Kasumi-1 (cell line): ENCODE measurements at regions not wholly inside any gene's neighbourhood (a gene's known extent, or its start where the extent isn't known, plus 50 kb on each side); places are given as distances from the start of the nearest gene placed in this dataset.
"Not testable (repeated sequence)": the region's sequence is repeated elsewhere in the genome, so short reads cannot be mapped to it uniquely, and the experiment has no call there.

Source experiments
- DNase-seq, 2 experiments: peaks; one replicate each; lab custom pipeline; 2025; lab: John Stamatoyannopoulos, UW

DNA sequence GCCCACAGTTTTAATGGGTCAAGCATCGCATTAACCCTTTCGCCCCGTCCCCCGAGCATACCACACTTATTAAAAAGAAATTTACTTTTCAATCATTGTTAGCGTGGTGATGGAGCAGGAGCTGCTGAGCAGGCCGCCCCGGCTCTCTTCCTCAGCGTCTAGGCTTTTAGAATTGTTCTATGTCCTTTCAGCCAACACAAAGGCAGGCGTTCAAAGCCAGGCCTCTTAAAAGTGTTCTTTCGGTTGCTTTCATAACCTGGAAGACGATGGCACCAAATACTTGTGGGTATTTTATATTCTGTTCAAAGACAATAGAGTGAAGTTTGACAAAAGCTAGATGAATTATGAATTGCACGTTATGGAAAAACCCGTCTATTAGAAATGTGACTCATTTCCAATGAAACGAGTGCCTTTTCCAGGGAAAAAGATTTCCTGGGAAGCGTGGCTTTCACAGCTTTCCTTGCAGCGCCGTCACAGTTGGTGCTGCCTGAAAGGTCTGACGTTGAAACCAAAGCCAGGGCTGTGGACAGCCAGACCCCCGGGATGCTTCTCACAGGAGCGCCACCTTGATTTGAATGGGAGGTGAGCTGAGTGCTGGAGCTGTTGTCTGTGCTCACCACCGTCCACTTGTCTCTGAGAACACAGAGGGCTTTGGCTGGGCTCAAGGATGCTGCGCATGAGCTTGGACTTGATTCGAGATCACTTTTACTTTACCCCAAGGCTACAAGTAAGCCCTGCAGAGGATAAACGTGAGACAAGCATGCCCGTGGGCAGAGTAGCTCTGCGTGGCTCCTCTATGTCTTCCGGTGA is 78.8 kb downstream of the SOX1 start:
- DNase-seq: no peak

DNA sequence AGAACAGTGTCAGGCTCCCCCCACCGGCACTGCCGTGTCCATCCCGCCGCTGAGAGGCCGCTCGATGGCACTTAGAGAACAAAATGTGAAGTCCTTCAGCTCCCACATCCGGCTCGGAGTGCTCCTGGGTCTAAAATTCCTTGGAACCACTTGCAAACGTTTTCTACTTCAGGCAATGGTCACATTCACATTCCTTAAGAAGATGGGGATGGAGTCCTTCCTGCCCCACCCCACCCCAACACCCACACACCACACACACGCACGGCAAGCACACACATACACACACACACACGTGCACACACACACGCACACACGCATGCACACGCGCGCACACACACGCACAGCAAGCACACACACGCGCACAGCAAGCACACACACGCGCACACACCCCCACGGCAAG is 83.4 kb downstream of the SOX1 start:
- DNase-seq: no peak

DNA sequence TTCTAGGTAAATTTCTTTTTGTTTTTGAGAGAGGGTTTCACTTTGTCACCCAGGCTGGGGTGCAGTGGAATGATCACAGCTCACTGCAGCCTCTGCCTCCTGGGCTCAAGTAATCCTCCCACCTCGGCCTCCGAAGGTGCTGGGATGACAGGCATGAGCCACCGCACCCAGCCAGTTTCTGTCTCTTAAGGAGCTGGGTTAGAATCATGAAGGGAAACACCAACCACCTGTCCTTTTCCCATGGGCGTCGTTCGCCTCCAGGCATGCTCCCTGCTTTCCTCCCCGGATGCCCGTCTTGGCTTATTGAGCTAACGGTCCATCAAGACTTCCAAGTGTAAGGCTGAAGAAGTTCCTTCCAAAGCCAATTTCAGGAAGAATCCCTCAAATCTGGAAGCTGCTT is 85.9 kb downstream of the SOX1 start:
- no peak for DNase-seq

DNA sequence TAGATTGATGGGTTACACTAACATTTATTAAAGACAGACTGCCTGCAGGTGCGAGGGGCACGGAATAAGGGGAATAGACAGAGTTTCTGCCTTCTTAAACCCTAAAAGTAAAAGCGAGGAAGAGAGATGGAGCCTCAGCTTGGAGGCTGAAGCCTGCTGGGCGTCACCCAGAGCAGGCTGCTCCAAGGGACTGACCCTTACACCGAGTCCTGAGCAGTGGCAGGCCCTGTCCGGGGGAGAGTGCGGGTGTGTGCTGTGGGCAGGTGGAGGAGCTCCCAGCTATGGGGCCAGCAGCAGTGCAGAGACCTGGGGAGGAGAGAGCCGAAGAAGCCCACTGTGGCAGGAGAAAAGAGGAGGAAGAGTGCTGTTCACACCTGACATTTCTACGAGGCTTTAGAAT is 86.4 kb downstream of the SOX1 start:
- no peak for DNase-seq

DNA sequence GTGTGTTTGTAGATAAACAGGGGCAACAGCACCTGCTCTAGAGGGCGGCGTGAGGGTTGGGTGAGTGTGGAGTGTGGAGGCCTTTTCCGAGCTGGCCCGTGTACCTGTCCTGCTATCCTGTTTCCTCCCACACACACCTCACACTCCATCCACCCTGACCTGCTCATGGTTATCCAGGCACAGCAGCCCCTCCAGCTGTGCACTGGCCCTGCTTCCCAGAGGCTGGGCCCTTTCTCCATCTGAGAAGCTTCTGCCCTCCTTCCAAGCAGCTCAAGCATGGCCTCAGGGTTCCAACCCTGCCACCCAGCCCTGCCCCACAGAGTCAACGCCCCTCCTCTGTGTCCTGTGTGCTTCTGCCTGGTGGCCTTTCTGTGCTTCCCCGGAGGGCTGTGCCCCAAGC is 86.9 kb downstream of the SOX1 start:
- DNase-seq: no peak

DNA sequence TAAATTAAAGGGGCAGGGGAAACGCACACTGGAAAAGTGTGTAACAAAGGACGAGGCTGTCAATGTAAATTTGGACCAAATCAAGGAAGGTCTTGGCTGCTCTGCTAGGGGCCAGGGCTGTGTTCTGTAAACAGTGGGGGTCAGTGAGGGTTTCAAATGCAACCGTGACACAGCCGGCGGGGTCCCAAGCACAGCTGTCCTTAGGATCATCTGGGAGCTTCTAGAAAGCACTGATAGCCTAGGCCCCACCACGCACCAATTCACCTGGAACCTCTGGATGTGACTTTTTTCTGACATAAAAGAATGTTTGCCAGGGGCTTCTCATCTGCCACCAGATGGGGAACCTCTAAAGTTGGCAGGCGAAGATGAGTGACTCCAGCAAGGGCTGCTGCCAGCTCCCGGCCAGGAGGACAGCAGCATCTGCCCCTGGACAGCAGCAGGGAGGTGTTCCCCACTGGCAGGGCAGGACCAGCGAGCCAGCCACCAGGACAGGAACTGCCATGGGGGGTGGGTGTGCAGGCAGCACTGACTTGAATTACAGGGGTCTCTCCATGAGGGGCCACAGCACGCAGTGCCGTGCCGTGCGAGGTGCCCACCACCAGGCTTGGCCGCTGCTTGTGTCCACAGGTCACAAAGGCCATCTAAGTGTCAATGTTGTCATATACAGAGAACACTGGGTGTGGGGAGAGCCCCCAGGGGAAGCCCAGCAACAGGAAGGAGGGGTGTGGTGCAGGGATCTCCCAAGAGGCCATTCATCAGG is 87.5 kb downstream of the SOX1 start:
- DNase-seq: no peak

DNA sequence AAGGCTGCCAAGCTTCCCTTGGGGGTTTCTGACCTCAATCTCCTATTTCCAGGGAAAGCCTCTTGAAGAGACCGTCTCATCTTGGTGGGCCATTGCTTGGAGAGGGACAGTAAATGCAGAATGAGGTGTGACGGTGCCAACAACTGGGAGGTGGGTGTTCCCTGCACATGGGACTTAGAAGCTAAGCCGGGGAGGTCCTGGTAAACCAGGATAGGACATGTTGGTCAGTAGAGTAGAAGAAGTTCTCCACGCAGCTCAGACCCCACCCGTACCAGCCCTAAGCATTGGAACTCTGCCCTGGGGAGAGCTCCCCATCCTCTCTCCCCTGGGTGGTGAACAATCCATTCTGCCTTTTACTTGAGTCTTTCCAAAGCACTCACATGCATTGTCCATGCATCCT is 92.0 kb downstream of the SOX1 start:
- no peak for DNase-seq

DNA sequence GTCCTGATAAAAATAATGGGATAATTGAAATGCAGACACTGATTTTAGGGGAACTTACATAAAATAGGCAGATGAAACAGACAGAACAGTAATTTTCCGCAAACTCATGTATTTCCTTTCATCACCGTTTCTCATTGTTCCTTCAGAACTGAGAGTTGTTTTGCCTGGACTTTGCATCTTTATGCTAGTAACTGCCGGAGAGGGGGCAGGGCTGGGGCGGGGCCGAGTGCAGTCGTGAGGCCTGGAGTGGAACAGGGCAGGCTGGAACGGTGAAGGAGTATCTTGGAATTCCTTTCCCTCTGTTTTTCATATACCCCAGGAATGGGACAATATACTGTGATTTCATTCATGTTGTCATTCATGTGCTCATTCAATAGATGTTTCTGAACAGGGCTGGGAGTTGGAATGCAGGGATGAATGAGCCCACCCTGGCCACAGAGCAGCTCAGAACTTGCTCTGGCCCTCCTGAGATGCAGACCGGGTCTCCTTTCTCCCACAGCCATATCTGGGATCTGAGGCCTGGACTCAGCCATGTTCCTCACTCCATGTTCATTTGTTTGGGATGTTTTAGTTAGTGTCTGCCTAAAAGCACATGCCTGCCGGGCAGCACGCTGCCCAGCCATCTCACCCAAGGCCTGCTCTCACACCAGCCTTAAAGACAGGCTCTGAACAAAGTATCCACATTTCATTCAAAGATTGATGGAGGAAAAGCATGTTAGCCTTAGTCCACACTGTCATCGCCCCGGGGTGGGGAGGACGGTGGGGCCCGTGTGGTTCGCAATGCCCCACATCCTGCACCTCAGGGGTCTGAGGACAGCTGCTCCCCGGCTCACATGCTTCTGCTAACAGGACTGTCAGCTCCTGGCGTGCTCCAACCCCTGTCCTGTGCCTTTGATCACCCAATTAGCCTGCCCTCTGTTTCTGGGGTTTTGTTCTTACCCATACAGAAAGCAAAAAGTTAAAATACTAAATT is 92.9 kb downstream of the SOX1 start:
- no peak for DNase-seq

DNA sequence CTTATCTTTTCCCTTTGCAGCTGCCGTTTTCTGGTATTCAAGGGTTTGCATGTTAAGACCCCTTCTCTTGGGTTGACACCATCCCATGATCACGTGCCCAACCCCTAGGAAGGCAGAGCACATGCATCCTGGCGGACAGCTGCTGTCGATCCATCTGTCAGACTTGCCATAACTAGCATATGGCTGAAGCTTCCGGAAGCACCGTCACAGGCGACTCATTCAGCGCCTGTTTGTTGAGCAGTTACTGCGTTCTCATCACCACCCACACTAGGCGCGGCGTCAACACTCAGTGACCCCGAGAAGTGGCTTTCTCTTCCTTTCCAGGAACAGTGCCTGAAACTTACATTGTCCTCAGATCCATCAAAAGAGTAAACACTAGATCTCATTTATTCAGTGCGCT is 93.6 kb downstream of the SOX1 start:
- no peak for DNase-seq

DNA sequence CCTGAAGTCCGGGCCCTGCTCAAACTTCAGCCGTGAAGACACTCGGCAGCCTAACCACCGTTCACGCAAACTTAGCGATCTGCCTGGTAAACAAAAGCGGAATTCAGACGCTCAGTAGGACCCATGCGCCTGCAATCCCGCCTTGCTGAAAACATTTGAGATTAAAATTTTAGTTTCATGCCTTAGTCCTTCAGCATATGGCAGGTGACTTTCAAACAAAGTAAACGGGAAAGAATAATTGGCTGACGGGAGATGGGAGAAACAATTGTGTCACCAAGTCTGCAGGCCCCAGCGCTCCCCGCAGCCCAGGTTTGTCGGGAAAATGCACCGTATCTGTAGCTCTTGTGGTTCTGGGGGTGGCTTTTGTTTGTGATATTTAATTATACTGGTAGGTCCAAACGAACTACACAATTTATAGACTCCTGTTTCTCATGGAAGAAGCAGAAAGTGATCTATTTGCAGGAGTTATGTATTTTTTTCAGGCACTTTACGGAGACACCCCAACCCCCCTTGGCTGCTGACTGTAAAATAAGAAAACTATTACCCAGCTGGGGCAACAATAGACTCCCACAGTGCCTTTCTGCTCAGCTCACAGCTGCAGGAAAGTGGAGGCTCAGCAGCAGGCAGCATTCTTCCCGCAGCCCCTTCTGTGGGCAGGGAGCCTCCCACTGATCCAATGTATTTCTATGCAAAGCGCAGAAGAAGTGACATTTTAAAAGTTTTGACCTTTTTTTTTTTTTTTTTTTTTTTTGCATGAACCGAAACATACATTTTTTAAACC is 94.8 kb downstream of the SOX1 start:
- DNase-seq: no peak

DNA sequence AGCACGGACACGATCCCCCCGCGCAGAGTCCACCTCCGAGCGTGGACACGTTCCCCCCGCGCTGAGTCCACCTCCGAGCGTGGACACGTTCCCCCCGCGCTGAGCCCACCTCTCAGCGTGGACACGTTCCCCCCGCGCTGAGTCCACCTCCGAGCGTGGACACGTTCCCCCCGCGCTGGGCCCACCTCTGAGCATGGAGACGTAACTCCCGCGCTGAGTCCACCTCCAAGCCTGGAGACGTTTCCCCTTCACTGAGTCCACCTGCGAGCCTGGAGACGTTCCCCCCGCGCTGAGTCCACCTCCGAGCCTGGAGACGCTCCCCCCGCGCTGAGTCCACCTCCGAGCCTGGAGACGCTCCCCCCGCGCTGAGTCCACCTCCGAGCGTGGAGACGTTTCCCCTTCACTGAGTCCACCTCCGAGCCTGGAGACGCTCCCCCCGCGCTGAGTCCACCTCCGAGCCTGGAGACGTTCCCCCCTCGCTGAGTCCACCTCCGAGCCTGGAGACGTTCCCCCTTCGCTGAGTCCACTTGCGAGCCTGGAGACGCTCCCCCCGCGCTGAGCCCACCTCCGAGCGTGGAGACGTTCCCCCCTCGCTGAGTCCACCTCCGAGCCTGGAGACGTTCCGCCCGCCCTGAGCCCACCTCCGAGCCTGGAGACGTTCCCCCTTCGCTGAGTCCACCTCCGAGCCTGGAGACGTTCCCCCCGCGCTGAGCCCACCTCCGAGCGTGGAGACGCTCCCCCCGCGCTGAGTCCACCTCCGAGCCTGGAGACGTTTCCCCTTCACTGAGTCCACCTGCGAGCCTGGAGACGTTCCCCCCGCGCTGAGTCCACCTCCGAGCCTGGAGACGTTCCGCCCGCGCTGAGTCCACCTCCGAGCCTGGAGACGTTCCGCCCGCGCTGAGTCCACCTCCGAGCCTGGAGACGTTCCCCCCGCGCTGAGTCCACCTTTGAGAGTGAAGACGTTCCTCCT is 97.0 kb downstream of the SOX1 start:
- not testable (repeated sequence) for DNase-seq

DNA sequence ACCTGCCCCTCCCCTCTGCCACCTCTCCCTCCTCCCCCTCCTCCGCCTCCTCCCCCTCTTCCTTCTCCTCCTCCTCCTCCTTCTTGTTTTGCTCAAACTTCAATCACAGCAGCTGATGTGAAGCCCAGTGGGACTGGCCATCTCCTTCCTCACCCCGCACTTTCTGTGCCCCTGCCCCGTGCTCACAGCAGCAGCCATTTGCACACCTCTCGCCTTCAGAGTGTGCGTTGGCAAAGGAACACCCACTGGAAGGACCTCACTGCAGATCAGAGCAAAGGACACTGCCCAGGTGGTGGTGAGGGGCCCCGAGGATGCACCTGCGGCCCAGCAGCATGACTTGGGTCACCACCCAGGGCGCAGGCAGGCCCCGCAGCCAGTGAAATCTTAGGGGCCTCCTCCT is 98.8 kb downstream of the SOX1 start:
- no peak for DNase-seq

DNA sequence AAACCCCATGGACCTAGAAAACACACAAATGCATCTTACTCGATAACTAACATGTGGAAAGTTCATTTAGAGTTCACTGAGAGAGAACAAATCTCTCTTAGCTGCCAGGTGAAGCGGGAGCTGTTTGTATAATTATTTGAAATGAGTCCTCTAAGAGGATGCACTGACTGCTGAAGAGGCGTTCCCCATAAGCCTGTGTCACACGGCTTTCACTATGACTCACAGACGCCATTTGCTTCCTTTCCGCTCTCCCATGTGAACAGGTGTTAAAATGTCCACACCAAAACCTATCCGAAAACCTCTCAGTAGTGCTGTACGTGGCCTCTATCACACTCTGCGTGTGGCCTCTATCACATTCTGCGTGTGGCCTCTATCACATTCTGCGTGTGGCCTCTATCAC is 101.8 kb downstream of the SOX1 start:
- DNase-seq: no peak

DNA sequence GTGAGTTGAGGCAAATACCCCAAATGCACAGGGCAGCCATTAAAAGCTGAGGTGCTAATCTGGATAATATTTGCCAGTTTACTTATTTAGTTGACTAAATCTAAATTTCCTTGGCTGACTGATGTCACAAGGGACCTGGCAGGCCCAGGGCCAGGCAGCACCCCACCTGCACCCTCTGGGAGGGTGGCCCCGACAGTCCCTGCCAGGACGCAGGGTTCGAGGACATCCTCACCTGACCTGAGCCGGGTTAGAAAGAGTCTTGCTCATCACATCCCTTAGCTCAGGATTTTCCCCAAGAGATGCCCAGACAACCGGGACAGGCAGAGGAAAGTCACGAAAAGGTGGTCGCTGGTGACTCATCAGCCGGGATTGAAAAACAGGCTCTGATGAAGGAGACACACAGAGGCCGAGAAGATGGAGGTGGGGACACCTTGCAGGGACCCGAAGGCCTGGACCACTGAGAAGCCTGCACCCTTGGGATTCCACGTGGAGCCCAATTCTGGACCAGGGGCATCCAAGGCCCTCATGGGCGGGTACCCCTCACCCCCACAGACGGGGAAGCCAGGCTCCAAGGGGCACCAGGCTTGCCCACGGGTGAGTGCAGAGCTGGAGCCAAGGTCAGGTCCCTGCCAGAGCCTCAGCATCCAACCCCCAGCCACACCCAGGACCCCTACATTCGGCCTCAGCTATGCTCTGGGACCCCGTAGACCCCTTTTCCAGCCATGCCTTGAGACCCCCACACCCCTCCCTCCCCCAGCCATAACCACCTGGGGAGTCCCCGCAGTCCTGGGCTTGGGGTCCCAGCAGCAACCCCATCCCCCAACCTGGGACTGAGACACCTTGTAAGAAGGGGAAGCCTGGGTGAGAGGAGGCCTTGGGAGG is 103.2 kb downstream of the SOX1 start:
- DNase-seq: no peak

DNA sequence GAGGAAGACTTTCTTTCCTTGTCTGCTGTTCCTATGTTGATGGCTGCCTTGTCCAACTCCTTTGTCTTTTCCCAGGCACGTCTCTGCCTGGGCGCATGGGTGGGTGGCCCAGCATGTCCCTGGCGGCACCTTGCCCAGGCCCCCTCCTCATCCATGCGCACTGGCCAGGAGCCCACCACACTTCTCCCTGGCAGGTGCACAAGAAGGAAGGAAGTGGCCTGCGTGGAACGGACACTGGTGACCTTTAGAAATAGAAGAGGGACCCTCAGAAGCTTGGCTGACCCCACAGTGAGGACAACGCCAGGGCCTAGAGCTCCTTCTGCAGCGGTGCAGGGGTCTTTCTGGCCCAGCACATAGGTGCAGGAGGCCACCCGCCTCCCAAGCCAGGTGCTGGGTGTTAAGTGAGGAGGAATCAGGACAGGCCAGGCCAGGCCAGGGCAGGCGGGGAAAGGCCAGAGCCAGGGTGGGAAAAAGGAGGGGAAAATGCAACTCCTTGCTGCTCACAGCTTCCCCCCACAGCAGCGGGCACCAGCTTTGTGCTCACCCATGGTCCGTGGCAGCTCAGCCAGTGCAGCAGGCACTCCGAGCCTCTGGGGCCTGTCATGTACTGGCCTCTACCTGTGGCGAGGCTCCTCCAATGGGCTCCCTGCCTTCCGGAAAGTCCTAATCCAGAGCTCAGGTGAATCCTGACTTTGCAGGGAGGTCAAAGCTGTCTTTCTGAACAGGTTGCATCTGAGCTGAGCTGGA is 104.0 kb downstream of the SOX1 start:
- no peak for DNase-seq

DNA sequence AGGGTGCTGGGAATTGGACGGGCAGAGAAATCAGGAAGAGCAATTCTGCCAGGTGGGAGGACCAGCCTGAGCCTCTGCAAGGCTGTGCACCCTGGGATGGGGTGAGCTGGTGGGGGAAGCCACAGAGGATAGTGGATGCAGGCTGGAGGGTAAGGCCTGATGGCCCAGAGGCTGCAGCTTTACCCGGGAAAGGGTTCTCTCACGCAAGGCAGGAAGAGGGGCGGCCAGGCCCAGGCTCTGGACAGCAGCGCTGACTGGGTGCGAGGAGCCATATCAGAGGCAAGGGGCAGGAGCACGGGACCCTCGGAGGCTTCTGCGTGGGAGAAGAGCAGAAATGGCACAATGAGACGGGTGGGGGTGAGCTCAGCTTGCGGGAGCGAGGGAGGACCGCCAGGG is 104.6 kb downstream of the SOX1 start:
- no peak for DNase-seq

DNA sequence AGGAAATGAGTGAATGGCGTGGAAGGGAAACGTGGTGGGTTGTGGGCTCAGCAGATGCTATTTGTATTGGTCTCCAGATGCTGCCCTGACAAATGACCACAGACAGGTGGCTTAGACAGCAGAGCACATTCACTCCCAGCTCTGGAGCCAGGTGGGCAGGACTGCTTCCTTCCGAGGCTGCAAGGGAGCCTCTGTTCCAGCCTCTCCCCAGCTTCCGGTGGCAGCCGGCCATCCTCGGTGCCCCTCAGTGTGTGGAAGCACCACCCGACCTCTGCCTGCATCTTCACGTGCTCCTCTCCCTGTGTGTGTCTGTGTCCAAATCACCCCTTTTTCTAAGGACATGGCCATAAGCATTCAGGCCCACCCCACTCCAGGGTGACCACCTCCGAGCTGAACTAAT is 105.1 kb downstream of the SOX1 start:
- no peak for DNase-seq

DNA sequence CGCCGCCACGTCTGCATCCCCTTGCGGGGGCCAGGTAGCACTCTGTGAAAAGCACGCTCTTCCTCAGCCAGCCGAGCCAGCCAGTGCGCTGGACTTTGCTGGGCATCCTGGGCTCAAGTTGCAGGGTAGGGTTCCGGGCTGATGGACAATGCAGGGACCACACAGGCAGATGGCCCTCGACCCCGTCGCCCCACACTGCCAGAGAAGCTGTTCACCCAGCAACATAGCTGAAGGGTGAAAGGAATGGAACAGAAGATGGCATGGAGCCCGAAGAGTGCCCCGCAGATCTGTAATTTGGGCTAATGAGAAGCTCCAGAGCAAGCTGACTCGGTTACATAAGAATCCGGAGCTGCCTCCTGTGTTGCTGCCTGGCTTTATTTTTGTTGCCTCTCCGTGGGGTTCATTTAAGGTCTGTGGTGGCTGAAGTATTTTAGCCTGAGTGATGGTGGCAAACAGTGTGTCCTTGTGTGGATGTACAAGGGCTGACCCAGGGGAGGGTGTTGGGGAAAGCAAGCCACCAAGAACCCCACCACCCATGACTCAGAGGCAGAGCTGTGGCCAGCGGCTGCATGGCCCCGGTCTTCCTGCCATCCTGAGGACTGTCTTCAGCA is 105.8 kb downstream of the SOX1 start:
- DNase-seq: no peak
